Loucy (cell line): ENCODE measurements at regions not wholly inside any gene's neighbourhood (a gene's known extent, or its start where the extent isn't known, plus 50 kb on each side); places are given as distances from the start of the nearest gene placed in this dataset.

Experiments used
- H2AFZ ChIP-seq: fragments of 200-600 bp; sonication (generic); 2 replicates; pipeline ENCODE4 v1.6.0; 2016; ENCODE audit warnings: antibody characterized with exemption, mild to moderate bottlenecking, low read length, moderate library complexity
- H3F3A ChIP-seq: fragments of 200-600 bp; 2 replicates; pipeline ENCODE4 v1.6.0; 2016; ENCODE audit warnings: antibody characterized with exemption, low read depth, mild to moderate bottlenecking
- H3K27me3 ChIP-seq: fragments of 200-600 bp; sonication (generic); 2 replicates; pipeline ENCODE4 v1.6.1; 2014; ENCODE audit warnings: low read length, mild to moderate bottlenecking; ENCODE audit not compliant: insufficient read depth, poor library complexity, severe bottlenecking
- H3K36me3 ChIP-seq: fragments of 200-600 bp; sonication (generic); 2 replicates; pipeline ENCODE4 v1.6.1; 2016; ENCODE audit warnings: low read length; ENCODE audit not compliant: insufficient read depth
- H3K4me1 ChIP-seq: fragments of 200-600 bp; sonication (generic); 2 replicates; pipeline ENCODE4 v1.5.1; 2014; ENCODE audit warnings: low read length, mild to moderate bottlenecking; ENCODE audit not compliant: insufficient read depth, poor library complexity, severe bottlenecking
- H3K4me2 ChIP-seq: fragments of 200-600 bp; sonication (generic); 2 replicates; pipeline ENCODE4 v1.6.0; 2014; ENCODE audit warnings: antibody characterized with exemption, low read length, low read depth, mild to moderate bottlenecking; ENCODE audit not compliant: poor library complexity, severe bottlenecking
- H3K4me3 ChIP-seq: fragments of 200-600 bp; sonication (generic); 2 replicates; pipeline ENCODE4 v1.5.1; 2014; ENCODE audit warnings: low read length, mild to moderate bottlenecking, mixed read lengths; ENCODE audit not compliant: poor library complexity, severe bottlenecking
- H3K79me2 ChIP-seq: fragments of 200-600 bp; sonication (generic); 2 replicates; pipeline ENCODE4 v1.6.1; 2014; ENCODE audit warnings: low read length; ENCODE audit not compliant: insufficient read depth
- H3K9ac ChIP-seq: fragments of 200-600 bp; sonication (generic); 2 replicates; pipeline ENCODE4 v1.6.0; 2014; ENCODE audit warnings: mild to moderate bottlenecking, low read depth, low read length, moderate library complexity; ENCODE audit not compliant: poor library complexity, severe bottlenecking
- H3K9me2 ChIP-seq: fragments of 200-600 bp; sonication (generic); replicated peaks from 2 replicates; pipeline ENCODE4 v1.6.1; 2016; ENCODE audit warnings: low read depth, low read length, mixed read lengths
- H3K9me3 ChIP-seq: fragments of 200-600 bp; sonication (generic); 2 replicates; pipeline ENCODE4 v1.6.1; 2014; ENCODE audit warnings: mild to moderate bottlenecking, antibody characterized with exemption, low read length, low read depth; ENCODE audit not compliant: insufficient read depth
- H4K20me1 ChIP-seq: fragments of 200-600 bp; sonication (generic); 2 replicates; pipeline ENCODE4 v1.6.0; 2014; ENCODE audit warnings: antibody characterized with exemption, low read length, mild to moderate bottlenecking; ENCODE audit not compliant: insufficient read depth, poor library complexity, severe bottlenecking
- CTCF ChIP-seq: fragments of 200-600 bp; sonication (generic); conservative IDR thresholded peaks from 2 replicates; pipeline ENCODE4 v1.5.1; 2014; ENCODE audit warnings: mild to moderate bottlenecking, antibody characterized with exemption, low read length
- EZH2phosphoT487 ChIP-seq: fragments of 200-600 bp; IDR thresholded peaks from 2 replicates; pipeline ENCODE4 v1.6.1; 2018; ENCODE audit warnings: antibody characterized with exemption, mild to moderate bottlenecking, moderate library complexity, borderline replicate concordance

GRCh38 chr1:102562380-102562779 is 545.9 kb downstream of the COL11A1 start:
- Histone ChIP-seq H3K4me3 (peak overlapping the region; percentile 38), H3K9me3 (peaks cover 12% of the 10 kb centered on the region; the same call in 1 of the 2 replicates)

GRCh38 chr1:102550729-102551384 is 554.1 kb upstream of the OLFM3 start:
- no peaks in the 10 kb centered on the region for H4K20me1 ChIP-seq
- H3K4me3 ChIP-seq, result no peak overlapping the region
- peaks cover 4% of the 10 kb centered on the region; the same call in 1 of the 2 replicates for H3F3A ChIP-seq
- TF ChIP-seq CTCF (peak; percentile 59), EZH2phosphoT487 (no peak)
- peaks cover 36% of the 10 kb centered on the region; the same call in 1 of the 2 replicates for H3K9me3 ChIP-seq
- no peaks in the 10 kb centered on the region for H3K79me2 ChIP-seq
- no peak overlapping the region for H2AFZ ChIP-seq
- peaks cover 11% of the 10 kb centered on the region for H3K4me1 ChIP-seq
- peak overlapping the region; percentile 38 for H3K4me2 ChIP-seq
- peaks cover 7% of the 10 kb centered on the region; the same call in 1 of the 2 replicates for H3K36me3 ChIP-seq
- H3K27me3 ChIP-seq, result no peaks in the 10 kb centered on the region
- H3K9ac ChIP-seq, result no peak overlapping the region
- no peaks in the 10 kb centered on the region for H3K9me2 ChIP-seq

More at GRCh38 chr1:102562380-102562779, 545.9 kb downstream of the COL11A1 start:
- Histone ChIP-seq H2AFZ (peak overlapping the region; percentile 61; the same call in 1 of the 2 replicates), H3K9me2 (no peaks in the 10 kb centered on the region), H3K9ac (peak overlapping the region; percentile 48), H3K27me3 (no peaks in the 10 kb centered on the region), H3K36me3 (no peaks in the 10 kb centered on the region), H3F3A (0 out of 2 replicates have a peak, but pooled peaks cover 4% of the 10 kb centered on the region), H3K4me2 (peak overlapping the region; percentile 87), H3K79me2 (peaks cover 14% of the 10 kb centered on the region; the same call in 1 of the 2 replicates), H3K4me1 (peaks cover 59% of the 10 kb centered on the region), H4K20me1 (no peaks in the 10 kb centered on the region)
- no peak for TF ChIP-seq CTCF
- no peak for TF ChIP-seq EZH2phosphoT487

GRCh38 chr1:102546251-102546650 is 549.5 kb upstream of the OLFM3 start:
- Histone ChIP-seq H3K4me3 (no peak overlapping the region), H3K9me3 (peaks cover 11% of the 10 kb centered on the region; the same call in 1 of the 2 replicates), H3K9ac (no peak overlapping the region), H3K79me2 (no peaks in the 10 kb centered on the region), H3K4me1 (peaks cover 4% of the 10 kb centered on the region), H4K20me1 (no peaks in the 10 kb centered on the region), H3K36me3 (no peaks in the 10 kb centered on the region; the same call in 1 of the 2 replicates), H3F3A (0 out of 2 replicates have a peak, but pooled peaks cover under 1% of the 10 kb centered on the region), H3K4me2 (no peak overlapping the region), H3K27me3 (no peaks in the 10 kb centered on the region), H3K9me2 (no peaks in the 10 kb centered on the region), H2AFZ (no peak overlapping the region)
- TF ChIP-seq CTCF (no peak), EZH2phosphoT487 (no peak)
